Esophagus squamous epithelium (tissue), 5 donors: ENCODE measurements at regions not wholly inside any gene's neighbourhood (a gene's known extent, or its start where the extent isn't known, plus 50 kb on each side); places are given as distances from the start of the nearest gene placed in this dataset.

Source experiments
- DNase-seq: peaks from one replicate; lab custom pipeline; 2025; lab: John Stamatoyannopoulos, UW
- H3K27ac ChIP-seq, 4 donors: fragments of 200-600 bp; sonication (generic); one replicate each; pipeline ENCODE4 v1.5.1; 2016 to 2019; ENCODE audit warnings: mild to moderate bottlenecking in 1 of 4
- H3K27me3 ChIP-seq, 4 donors: fragments of 200-600 bp; sonication (generic); 1 replicate in 3 of 4; 2 replicates in 1 of 4; pipeline versions ENCODE4 v1.5.1 to v1.6.0; 2017 to 2021; ENCODE audit warnings: antibody characterized with exemption in 1 of 4
- H3K36me3 ChIP-seq, 3 donors: fragments of 200-600 bp; sonication (generic); one replicate each; pipeline ENCODE4 v1.5.1; 2016 to 2019
- H3K4me1 ChIP-seq, 3 donors: fragments of 200-600 bp; sonication (generic); one replicate each; pipeline ENCODE4 v1.5.1; 2017 to 2019
- H3K4me3 ChIP-seq, 4 donors: fragments of 200-600 bp; sonication (generic); 1 replicate in 3 of 4; 2 replicates in 1 of 4; pipeline ENCODE4 v1.5.1; 2016 to 2019; ENCODE audit warnings: mild to moderate bottlenecking in 2 of 4, moderate library complexity in 1 of 4
- H3K9me3 ChIP-seq, 3 donors: fragments of 200-600 bp; sonication (generic); one replicate each; pipeline ENCODE4 v1.5.1; 2016 to 2019
- CTCF ChIP-seq, 6 experiments: fragments of 450-650 bp in 4 of 6; fragments of 200-600 bp in 2 of 6; sonication (generic) in 2 of 6; IDR thresholded peaks; one replicate each; pipeline ENCODE4 v1.5.1; 2016 to 2019; ENCODE audit warnings: antibody characterized with exemption in 6 of 6, mild to moderate bottlenecking in 4 of 6, moderate library complexity in 4 of 6
- POLR2A ChIP-seq, 4 donors: fragments of 450-650 bp; IDR thresholded peaks; one replicate each; pipeline ENCODE4 v1.6.1; 2017; ENCODE audit warnings: antibody characterized with exemption in 4 of 4, mild to moderate bottlenecking in 4 of 4, moderate library complexity in 3 of 4
- WGBS, 2 donors: methylation state at CpG; one replicate each; pipeline ENCODE4 v1.1.5; 2018; 5-methylcytosine and 5-hydroxymethylcytosine counted together
- intact Hi-C: fragments of 100-400 bp; cut with DNase I; formaldehyde crosslinking; loops from one replicate; pipeline ENCODE4 v1.15.0; 2022
- donor health status: DM: yes; HTN: yes; CAD: no.

GRCh38 chr3:181459516-181459915 is 252.2 kb upstream of the SOX2 start:
- no peak for DNase-seq
- H3K4me1 ChIP-seq = no peaks in the 10 kb centered on the region
- no peak overlapping the region for H3K4me3 ChIP-seq
- WGBS, 2 donors = 76 to 78% methylated on average over 2 of the region's 2 CpGs
- no peak overlapping the region for H3K27ac ChIP-seq
- H3K9me3 ChIP-seq = no peaks in the 10 kb centered on the region
- H3K36me3 ChIP-seq = no peaks in the 10 kb centered on the region
- intact Hi-C loops = no loop called here
- no peaks in the 10 kb centered on the region for H3K27me3 ChIP-seq
- TF ChIP-seq CTCF (IDR thresholded peaks at IDR 0.05) = no peak
- no peak for TF ChIP-seq POLR2A (IDR thresholded peaks at IDR 0.05)

- intact Hi-C loops = no loop called here
- no peak overlapping the region for H3K27ac ChIP-seq
- no peaks in the 10 kb centered on the region for H3K4me1 ChIP-seq
- no peaks in the 10 kb centered on the region for H3K9me3 ChIP-seq
- no peak overlapping the region for H3K4me3 ChIP-seq
- no peaks in the 10 kb centered on the region for H3K27me3 ChIP-seq
- TF ChIP-seq POLR2A (IDR thresholded peaks at IDR 0.05) (no peak), CTCF (IDR thresholded peaks at IDR 0.05) (no peak)
- H3K36me3 ChIP-seq = no peaks in the 10 kb centered on the region
- DNase-seq = no peak
Measured at GRCh38 chr3:181458857-181459256, 252.9 kb upstream of the SOX2 start.

- Histone ChIP-seq H3K36me3 (no peaks in the 10 kb centered on the region), H3K4me3 (no peak overlapping the region), H3K9me3 (no peaks in the 10 kb centered on the region), H3K27ac (no peak overlapping the region), H3K27me3 (no peaks in the 10 kb centered on the region), H3K4me1 (no peaks in the 10 kb centered on the region)
- no peak for DNase-seq
- 78 to 82% methylated on average over 4 of the region's 4 CpGs for WGBS, 2 donors
- intact Hi-C loops = no loop called here
- no peak for TF ChIP-seq CTCF (IDR thresholded peaks at IDR 0.05)
- no peak for TF ChIP-seq POLR2A (IDR thresholded peaks at IDR 0.05)
Measured at GRCh38 chr3:181457756-181458155, 254.0 kb upstream of the SOX2 start.

GRCh38 chr3:181457190-181457589 is 254.5 kb upstream of the SOX2 start:
- Histone ChIP-seq H3K4me1 (no peaks in the 10 kb centered on the region), H3K4me3 (no peak overlapping the region), H3K9me3 (no peaks in the 10 kb centered on the region), H3K27ac (no peak overlapping the region), H3K36me3 (no peaks in the 10 kb centered on the region), H3K27me3 (no peaks in the 10 kb centered on the region)
- intact Hi-C loops = no loop called here
- 74 to 92% methylated on average over 9 of the region's 9 CpGs for WGBS, 2 donors
- no peak for TF ChIP-seq POLR2A (IDR thresholded peaks at IDR 0.05)
- no peak for TF ChIP-seq CTCF (IDR thresholded peaks at IDR 0.05)
- DNase-seq = no peak

- no peaks in the 10 kb centered on the region for H3K4me1 ChIP-seq
- no peak overlapping the region for H3K4me3 ChIP-seq
- no peak overlapping the region for H3K27ac ChIP-seq
- no peak for DNase-seq
- H3K9me3 ChIP-seq = no peaks in the 10 kb centered on the region
- TF ChIP-seq POLR2A (IDR thresholded peaks at IDR 0.05) = no peak
- no peak for TF ChIP-seq CTCF (IDR thresholded peaks at IDR 0.05)
- 43 to 55% methylated on average over 1 of the region's 1 CpG for WGBS, 2 donors
- H3K27me3 ChIP-seq = no peaks in the 10 kb centered on the region
- intact Hi-C loops = no loop called here
- H3K36me3 ChIP-seq = no peaks in the 10 kb centered on the region
Measured at GRCh38 chr3:181455276-181455675, 256.4 kb upstream of the SOX2 start.
